Small intestine (tissue), 7 donors: ENCODE measurements at regions not wholly inside any gene's neighbourhood (a gene's known extent, or its start where the extent isn't known, plus 50 kb on each side); places are given as distances from the start of the nearest gene placed in this dataset.

Experiments
- DNase-seq, 2 donors: peaks; one replicate each; pipeline versions ENCODE4 v3.0.0 to v3.0.0-alpha.2; 2013
- FAIRE-seq: peaks from 2 replicates; lab custom pipeline; 2012; peaks lifted over from hg19 to GRCh38; lab: Jason Lieb, UNC
- H3K27ac ChIP-seq, 3 donors: one replicate each; pipeline ENCODE4 v1.5.1; 2013; ENCODE audit warnings: low read length in 2 of 3, mild to moderate bottlenecking in 2 of 3, control low read depth in 1 of 3, inconsistent platforms in 1 of 3, low read depth in 1 of 3, moderate library complexity in 1 of 3
- H3K27me3 ChIP-seq, 3 donors: one replicate each; pipeline ENCODE4 v1.6.1; 2013; ENCODE audit warnings: low read length in 3 of 3, inconsistent platforms in 1 of 3; ENCODE audit not compliant: control insufficient read depth in 3 of 3, insufficient read depth in 3 of 3
- H3K36me3 ChIP-seq, 3 donors: one replicate each; pipeline ENCODE4 v1.6.1; 2013; ENCODE audit warnings: low read length in 3 of 3, inconsistent platforms in 1 of 3, low read depth in 1 of 3, mild to moderate bottlenecking in 1 of 3, moderate library complexity in 1 of 3; ENCODE audit not compliant: control insufficient read depth in 3 of 3, insufficient read depth in 2 of 3
- H3K4me1 ChIP-seq, 3 donors: one replicate each; pipeline ENCODE4 v1.6.1; 2013; ENCODE audit warnings: low read length in 2 of 3, inconsistent platforms in 1 of 3, low read depth in 1 of 3, mild to moderate bottlenecking in 1 of 3, moderate library complexity in 1 of 3; ENCODE audit not compliant: control insufficient read depth in 3 of 3, insufficient read depth in 2 of 3
- H3K4me3 ChIP-seq, 3 donors: one replicate each; pipeline ENCODE4 v1.5.1; 2013; ENCODE audit warnings: low read length in 3 of 3, control low read depth in 1 of 3, inconsistent platforms in 1 of 3, low read depth in 1 of 3, mild to moderate bottlenecking in 1 of 3, moderate library complexity in 1 of 3
- H3K9me3 ChIP-seq, 2 donors: one replicate each; pipeline ENCODE4 v1.6.1; 2013; ENCODE audit warnings: low read depth in 1 of 2, low read length in 1 of 2; ENCODE audit not compliant: control insufficient read depth in 2 of 2, insufficient read depth in 1 of 2
- WGBS, 3 donors: extraction: QIAGEN DNeasy Blood & Tissue Kit; methylation state at CpG; one replicate each; pipeline ENCODE4 v1.1.7; 2013; 5-methylcytosine and 5-hydroxymethylcytosine counted together
- donor health status: healthy with polysubstance abuse.
- donor health status: control.
- donor health status: control.
- donor health status: Bipolar disorder and iron deficiency.
- donor health status: healthy.

GRCh38 chr20:43241057-43241702 is 51.5 kb upstream of the PTPRT start:
- DNase-seq (no peak), FAIRE-seq (no peak)
- Histone ChIP-seq H3K36me3 (no peaks in the 10 kb centered on the region), H3K27me3 (peaks cover 0 to 2% (median 0%) of the 10 kb centered on the region in 3 donors), H3K4me3 (no peak overlapping the region), H3K9me3 (no peaks in the 10 kb centered on the region), H3K27ac (no peak overlapping the region), H3K4me1 (no peaks in the 10 kb centered on the region)
- 55 to 62% (median 58%) methylated on average over 3 of the region's 3 CpGs for WGBS, 3 donors
